Stimulated activated CD8-positive, alpha-beta memory T cell treated with anti-CD3 and anti-CD28 coated beads, Interleukin-15, amount 100 ng/mL, for 4 hours (primary cell): ENCODE measurements at regions not wholly inside any gene's neighbourhood (a gene's known extent, or its start where the extent isn't known, plus 50 kb on each side); places are given as distances from the start of the nearest gene placed in this dataset.
"Not testable (repeated sequence)": the region's sequence is repeated elsewhere in the genome, so short reads cannot be mapped to it uniquely, and the experiment has no call there.

Experiments
- DNase-seq, 2 donors: peaks; one replicate each; pipeline ENCODE4 v3.0.0-alpha.2; 2020; ENCODE audit warnings: low read depth in 2 of 2

GRCh38 chr6:169144356-169144755 is 109.3 kb downstream of the THBS2 start:
- DNase-seq, result no peak

- DNase-seq, result no peak
These were observed 111.2 kb downstream of the THBS2 start for GRCh38 chr6:169142538-169142844.

GRCh38 chr6:169141671-169142537 is 111.7 kb downstream of the THBS2 start:
- DNase-seq, result no peak

GRCh38 chr6:169140986-169141495 is 112.6 kb downstream of the THBS2 start:
- no peak for DNase-seq

GRCh38 chr6:169139179-169139971 is 114.3 kb downstream of the THBS2 start:
- DNase-seq, result no peak

- no peak for DNase-seq
These were observed 121.2 kb downstream of the THBS2 start for GRCh38 chr6:169132352-169132940.

- DNase-seq, result no peak
These were observed 122.3 kb downstream of the THBS2 start for GRCh38 chr6:169131390-169131789.

- no peak for DNase-seq
These were observed 123.5 kb downstream of the THBS2 start for GRCh38 chr6:169130113-169130512.

- DNase-seq, result no peak
These were observed 132.6 kb downstream of the THBS2 start for GRCh38 chr6:169121013-169121412.

GRCh38 chr6:169119669-169120068 is 134.0 kb downstream of the THBS2 start:
- no peak for DNase-seq

- DNase-seq, result no peak
These were observed 135.3 kb downstream of the THBS2 start for GRCh38 chr6:169118346-169118830.

- DNase-seq, result no peak
These were observed 136.0 kb downstream of the THBS2 start for GRCh38 chr6:169117663-169118062.

- DNase-seq, result no peak
These were observed 138.0 kb downstream of the THBS2 start for GRCh38 chr6:169115632-169116031.

GRCh38 chr6:169114632-169115031 is 139.0 kb downstream of the THBS2 start:
- not testable (repeated sequence) for DNase-seq

- DNase-seq, result no peak
These were observed 140.9 kb downstream of the THBS2 start for GRCh38 chr6:169112483-169113320.

- DNase-seq, result no peak
These were observed 142.4 kb downstream of the THBS2 start for GRCh38 chr6:169111203-169111602.

- DNase-seq, result no peak
These were observed 144.0 kb downstream of the THBS2 start for GRCh38 chr6:169109411-169110220.

- DNase-seq, result no peak
These were observed 144.9 kb downstream of the THBS2 start for GRCh38 chr6:169108753-169109152.

- DNase-seq, result no peak
These were observed 147.5 kb downstream of the THBS2 start for GRCh38 chr6:169106176-169106575.

GRCh38 chr6:169101981-169102380 is 151.7 kb downstream of the THBS2 start:
- no peak for DNase-seq
